Astrocyte (in vitro differentiated cells and primary cell): ENCODE measurements at regions not wholly inside any gene's neighbourhood (a gene's known extent, or its start where the extent isn't known, plus 50 kb on each side); places are given as distances from the start of the nearest gene placed in this dataset.

Source experiments
- DNase-seq: peaks from one replicate; pipeline ENCODE4 v3.0.0-alpha.2; 2010; ENCODE audit warnings: low read depth
- FAIRE-seq: peaks from 2 replicates; lab custom pipeline; 2011; peaks lifted over from hg19 to GRCh38; lab: Jason Lieb, UNC
- H2AFZ ChIP-seq: 2 replicates; pipeline ENCODE4 v1.6.0; 2012; ENCODE audit warnings: low read depth, low read length, inconsistent platforms
- H3K27ac ChIP-seq: 2 replicates; pipeline ENCODE4 v1.5.1; 2011; ENCODE audit warnings: low read depth, low read length, inconsistent platforms
- H3K27me3 ChIP-seq: 2 replicates; pipeline ENCODE4 v1.6.0; 2011; ENCODE audit warnings: low read length, inconsistent platforms; ENCODE audit not compliant: insufficient read depth
- H3K36me3 ChIP-seq: 2 replicates; pipeline ENCODE4 v1.5.1; 2011; ENCODE audit warnings: low read length, inconsistent platforms; ENCODE audit not compliant: insufficient read depth
- H3K4me1 ChIP-seq: 2 replicates; pipeline ENCODE4 v1.5.1; 2011; ENCODE audit warnings: low read length, inconsistent platforms; ENCODE audit not compliant: insufficient read depth
- H3K4me2 ChIP-seq: 2 replicates; pipeline ENCODE4 v1.6.0; 2012; ENCODE audit warnings: low read length, inconsistent platforms
- H3K4me3 ChIP-seq: 2 replicates; pipeline ENCODE4 v1.5.1; 2011; ENCODE audit warnings: low read depth, mild to moderate bottlenecking, low read length, inconsistent platforms; ENCODE audit not compliant: insufficient read depth
- H3K79me2 ChIP-seq: 2 replicates; pipeline ENCODE4 v1.6.0; 2012; ENCODE audit warnings: mild to moderate bottlenecking, low read length, inconsistent platforms; ENCODE audit not compliant: insufficient read depth
- H3K9ac ChIP-seq: 2 replicates; pipeline ENCODE4 v1.6.0; 2012; ENCODE audit warnings: mild to moderate bottlenecking, low read length, inconsistent platforms
- H3K9me3 ChIP-seq: 2 replicates; pipeline ENCODE4 v1.5.1; 2012; ENCODE audit warnings: low read depth, mild to moderate bottlenecking, low read length, inconsistent platforms; ENCODE audit not compliant: insufficient read depth
- H4K20me1 ChIP-seq: 2 replicates; pipeline ENCODE4 v1.6.0; 2012; ENCODE audit warnings: low read length, inconsistent platforms; ENCODE audit not compliant: insufficient read depth
- H3K27ac Mint-ChIP-seq: one replicate; pipeline ENCODE4 v1.8.0; 2021; ENCODE audit warnings: mild to moderate bottlenecking, mixed read lengths; ENCODE audit not compliant: unreplicated experiment
- H3K27me3 Mint-ChIP-seq: one replicate; pipeline ENCODE4 v1.8.0; 2021; ENCODE audit warnings: low read depth, mixed read lengths; ENCODE audit not compliant: unreplicated experiment
- H3K36me3 Mint-ChIP-seq: one replicate; pipeline ENCODE4 v1.8.0; 2021; ENCODE audit warnings: low read depth, mixed read lengths; ENCODE audit not compliant: unreplicated experiment
- H3K4me1 Mint-ChIP-seq: one replicate; pipeline ENCODE4 v1.8.0; 2021; ENCODE audit warnings: low read depth, mixed read lengths; ENCODE audit not compliant: unreplicated experiment
- H3K4me3 Mint-ChIP-seq: one replicate; pipeline ENCODE4 v1.8.0; 2021; ENCODE audit warnings: mild to moderate bottlenecking, moderate library complexity, mixed read lengths; ENCODE audit not compliant: unreplicated experiment
- H3K9me3 Mint-ChIP-seq: one replicate; pipeline ENCODE4 v1.8.0; 2021; ENCODE audit warnings: mild to moderate bottlenecking, mixed read lengths; ENCODE audit not compliant: unreplicated experiment
- CTCF ChIP-seq: IDR thresholded peaks from 2 replicates; pipeline ENCODE4 v1.5.1; 2011; ENCODE audit warnings: low read depth, mild to moderate bottlenecking, inconsistent platforms, low read length, moderate library complexity; ENCODE audit not compliant: insufficient read depth
- EZH2 ChIP-seq: IDR thresholded peaks from 2 replicates; pipeline ENCODE4 v1.6.1; 2012; ENCODE audit warnings: mild to moderate bottlenecking, low read length, inconsistent platforms; ENCODE audit not compliant: insufficient read depth

GRCh38 chr3:106560451-106560966 is 691.7 kb upstream of the CBLB start:
- H2AFZ ChIP-seq = peak overlapping the region; percentile 16
- H4K20me1 ChIP-seq = no peaks in the 10 kb centered on the region
- H3K27me3 ChIP-seq = no peaks in the 10 kb centered on the region
- Mint-ChIP-seq H3K36me3 (no peaks in the 10 kb centered on the region), H3K4me1 (peaks cover 10% of the 10 kb centered on the region), H3K9me3 (no peaks in the 10 kb centered on the region), H3K27me3 (no peaks in the 10 kb centered on the region), H3K27ac (peak overlapping the region; percentile 9), H3K4me3 (no peak overlapping the region)
- H3K4me3 ChIP-seq = no peak overlapping the region
- H3K27ac ChIP-seq = peak overlapping the region; percentile 59
- H3K79me2 ChIP-seq = no peaks in the 10 kb centered on the region
- peak; percentile 85 for FAIRE-seq
- peak; percentile 86 for DNase-seq
- no peaks in the 10 kb centered on the region for H3K9me3 ChIP-seq
- peak overlapping the region; percentile 10 for H3K9ac ChIP-seq
- peaks cover 13% of the 10 kb centered on the region for H3K4me1 ChIP-seq
- H3K4me2 ChIP-seq = peak overlapping the region; percentile 67
- no peaks in the 10 kb centered on the region for H3K36me3 ChIP-seq
- TF ChIP-seq EZH2 = no peak

GRCh38 chr3:106566277-106566676 is 697.5 kb upstream of the CBLB start:
- DNase-seq (no peak), FAIRE-seq (no peak)
- Histone ChIP-seq H3K27me3 (no peaks in the 10 kb centered on the region), H3K79me2 (no peaks in the 10 kb centered on the region), H3K27ac (no peak overlapping the region), H3K9me3 (no peaks in the 10 kb centered on the region), H2AFZ (no peak overlapping the region), H3K36me3 (no peaks in the 10 kb centered on the region), H3K4me1 (peaks cover 4% of the 10 kb centered on the region), H3K4me2 (no peak overlapping the region), H3K4me3 (no peak overlapping the region), H3K9ac (no peak overlapping the region), H4K20me1 (no peaks in the 10 kb centered on the region)
- no peaks in the 10 kb centered on the region for H3K27me3 Mint-ChIP-seq
- no peak overlapping the region for H3K27ac Mint-ChIP-seq
- no peak overlapping the region for H3K4me3 Mint-ChIP-seq
- H3K4me1 Mint-ChIP-seq = peaks cover under 1% of the 10 kb centered on the region
- no peaks in the 10 kb centered on the region for H3K36me3 Mint-ChIP-seq
- no peaks in the 10 kb centered on the region for H3K9me3 Mint-ChIP-seq
- TF ChIP-seq CTCF = no peak
- no peak for TF ChIP-seq EZH2

GRCh38 chr3:106570426-106570825 is 701.6 kb upstream of the CBLB start:
- H3K27ac Mint-ChIP-seq = no peak overlapping the region
- Histone ChIP-seq H4K20me1 (no peaks in the 10 kb centered on the region), H3K4me1 (no peaks in the 10 kb centered on the region), H3K9me3 (no peaks in the 10 kb centered on the region), H2AFZ (peak overlapping the region; percentile 39), H3K9ac (no peak overlapping the region), H3K36me3 (no peaks in the 10 kb centered on the region), H3K27me3 (no peaks in the 10 kb centered on the region), H3K4me3 (no peak overlapping the region), H3K79me2 (no peaks in the 10 kb centered on the region), H3K27ac (no peak overlapping the region), H3K4me2 (no peak overlapping the region)
- FAIRE-seq (no peak), DNase-seq (no peak)
- no peaks in the 10 kb centered on the region for H3K4me1 Mint-ChIP-seq
- no peak overlapping the region for H3K4me3 Mint-ChIP-seq
- H3K9me3 Mint-ChIP-seq = no peaks in the 10 kb centered on the region
- H3K36me3 Mint-ChIP-seq = no peaks in the 10 kb centered on the region
- H3K27me3 Mint-ChIP-seq = no peaks in the 10 kb centered on the region
- TF ChIP-seq CTCF = no peak
- TF ChIP-seq EZH2 = no peak
